ENCODE measurements at regions not wholly inside any gene's neighbourhood (a gene's known extent, or its start where the extent isn't known, plus 50 kb on each side); places are given as distances from the start of the nearest gene placed in this dataset.

DNA sequence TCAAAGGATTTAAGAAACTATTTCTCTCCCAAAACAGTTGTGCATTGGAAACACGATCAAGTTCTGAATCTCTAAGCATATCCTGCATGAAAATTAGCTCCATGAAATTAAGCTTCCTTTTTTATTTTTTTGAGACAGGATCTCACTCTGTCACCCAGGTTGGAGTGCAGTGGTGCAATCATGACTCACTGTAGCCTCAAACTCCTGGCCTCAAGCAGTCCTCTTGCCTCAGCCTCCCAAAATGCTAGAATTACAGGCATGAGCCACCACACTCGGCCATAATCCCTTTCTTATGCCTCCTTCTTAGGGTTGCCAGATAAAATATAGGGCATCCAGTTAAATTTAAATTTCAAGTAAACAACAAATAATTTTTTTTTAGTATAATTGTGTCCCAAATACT is 124.4 kb downstream of the ARL4C start:
- no peak for DNase-seq (ENCODE audit: low spot score)
- CTCF ChIA-PET = no interaction called here
- Histone ChIP-seq H3K27me3 (replicated peaks; ENCODE audit: insufficient read depth, low read depth, low read length, poor library complexity) (no peaks in the 10 kb centered on the region), H3K27ac (ENCODE audit: low read depth, low read length, poor library complexity, severe bottlenecking) (no peak overlapping the region), H3K4me3 (ENCODE audit: low read depth, low read length, poor library complexity, severe bottlenecking) (no peak overlapping the region), H3K4me1 (ENCODE audit: insufficient read depth, low read length, poor library complexity, severe bottlenecking) (no peaks in the 10 kb centered on the region), H3K9me3 (ENCODE audit: low read depth, low read length, poor library complexity, severe bottlenecking) (no peaks in the 10 kb centered on the region), H3K36me3 (ENCODE audit: insufficient read depth, low read length, poor library complexity, severe bottlenecking) (no peaks in the 10 kb centered on the region)
- no peak for TF ChIP-seq EZH2 (IDR thresholded peaks at IDR 0.05; ENCODE audit: borderline replicate concordance, low read depth, low read length, poor library complexity, severe bottlenecking)
- TF ChIP-seq, protein P1, sequence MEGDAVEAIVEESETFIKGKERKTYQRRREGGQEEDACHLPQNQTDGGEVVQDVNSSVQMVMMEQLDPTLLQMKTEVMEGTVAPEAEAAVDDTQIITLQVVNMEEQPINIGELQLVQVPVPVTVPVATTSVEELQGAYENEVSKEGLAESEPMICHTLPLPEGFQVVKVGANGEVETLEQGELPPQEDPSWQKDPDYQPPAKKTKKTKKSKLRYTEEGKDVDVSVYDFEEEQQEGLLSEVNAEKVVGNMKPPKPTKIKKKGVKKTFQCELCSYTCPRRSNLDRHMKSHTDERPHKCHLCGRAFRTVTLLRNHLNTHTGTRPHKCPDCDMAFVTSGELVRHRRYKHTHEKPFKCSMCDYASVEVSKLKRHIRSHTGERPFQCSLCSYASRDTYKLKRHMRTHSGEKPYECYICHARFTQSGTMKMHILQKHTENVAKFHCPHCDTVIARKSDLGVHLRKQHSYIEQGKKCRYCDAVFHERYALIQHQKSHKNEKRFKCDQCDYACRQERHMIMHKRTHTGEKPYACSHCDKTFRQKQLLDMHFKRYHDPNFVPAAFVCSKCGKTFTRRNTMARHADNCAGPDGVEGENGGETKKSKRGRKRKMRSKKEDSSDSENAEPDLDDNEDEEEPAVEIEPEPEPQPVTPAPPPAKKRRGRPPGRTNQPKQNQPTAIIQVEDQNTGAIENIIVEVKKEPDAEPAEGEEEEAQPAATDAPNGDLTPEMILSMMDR (conservative IDR thresholded peaks at IDR 0.05; ENCODE audit: low read depth, low read length) = no peak
- BruUV-seq (replicated peaks) = no TSS peak
- POLR2A ChIA-PET (ENCODE audit: low non-redundant PET) = interaction anchor here (0.6 kb wide), 1 partner anchor 739 kb away, joined by 3 read pairs; no protein-coding TSS in a partner anchor
- intact Hi-C loops (cut with micrococcal nuclease; ENCODE audit: unreplicated experiment) = no loop called here

DNA sequence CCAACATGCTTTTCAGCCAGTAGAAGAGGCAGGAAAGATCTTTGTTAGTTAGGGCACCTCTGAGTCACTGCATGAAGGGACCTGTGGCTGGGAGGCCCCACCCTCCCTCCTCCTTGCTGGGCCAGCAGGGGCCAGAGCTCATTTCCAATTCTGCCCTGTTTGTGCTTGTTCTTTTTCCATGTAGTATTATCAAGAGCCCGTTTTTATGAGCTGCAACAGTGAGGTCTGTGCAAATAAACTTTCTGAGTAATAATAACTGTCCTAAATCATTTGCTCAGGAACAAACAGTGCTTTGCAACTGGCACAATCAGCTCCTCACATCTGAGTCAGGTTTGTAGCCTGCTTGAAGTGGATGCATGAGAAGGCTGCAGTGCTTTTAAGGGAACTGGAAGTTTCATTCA is 128.0 kb downstream of the ARL4C start:
- Histone ChIP-seq H3K36me3 (ENCODE audit: insufficient read depth, low read length, poor library complexity, severe bottlenecking) (no peaks in the 10 kb centered on the region), H3K4me3 (ENCODE audit: low read depth, low read length, poor library complexity, severe bottlenecking) (no peak overlapping the region), H3K9me3 (ENCODE audit: low read depth, low read length, poor library complexity, severe bottlenecking) (no peaks in the 10 kb centered on the region), H3K4me1 (ENCODE audit: insufficient read depth, low read length, poor library complexity, severe bottlenecking) (no peaks in the 10 kb centered on the region), H3K27me3 (replicated peaks; ENCODE audit: insufficient read depth, low read depth, low read length, poor library complexity) (no peaks in the 10 kb centered on the region), H3K27ac (ENCODE audit: low read depth, low read length, poor library complexity, severe bottlenecking) (no peak overlapping the region)
- TF ChIP-seq, protein P1 (conservative IDR thresholded peaks at IDR 0.05; ENCODE audit: low read depth, low read length) = no peak
- TF ChIP-seq EZH2 (IDR thresholded peaks at IDR 0.05; ENCODE audit: borderline replicate concordance, low read depth, low read length, poor library complexity, severe bottlenecking) = no peak
- no peak for DNase-seq (ENCODE audit: low spot score)
- ChIA-PET CTCF (no interaction called here), POLR2A (ENCODE audit: low non-redundant PET) (no interaction called here)
- BruUV-seq (replicated peaks) = no TSS peak
- intact Hi-C loops (cut with micrococcal nuclease; ENCODE audit: unreplicated experiment) = no loop called here

DNA sequence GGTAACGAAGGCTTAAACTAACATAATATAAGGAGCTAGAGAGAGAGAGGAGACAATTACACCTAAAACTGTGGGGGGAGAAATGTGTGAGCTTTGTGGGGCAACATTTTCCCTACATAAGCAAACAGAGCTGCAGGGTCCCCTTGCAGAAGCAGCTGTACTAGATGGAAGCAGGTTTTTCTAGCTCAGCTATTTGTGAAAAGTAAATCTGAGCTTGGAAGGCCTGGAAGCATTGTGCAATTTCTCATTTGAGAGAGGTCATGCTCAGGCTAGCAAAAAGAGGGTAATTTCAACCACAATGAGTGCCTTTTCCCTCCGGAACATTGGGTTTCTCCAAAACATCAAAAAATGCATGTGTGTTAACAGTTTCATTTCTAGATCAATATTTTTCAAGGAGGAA is 130.0 kb downstream of the ARL4C start:
- no TSS peak for BruUV-seq (replicated peaks)
- POLR2A ChIA-PET (ENCODE audit: low non-redundant PET) = no interaction called here
- H3K27me3 ChIP-seq (replicated peaks; ENCODE audit: insufficient read depth, low read depth, low read length, poor library complexity) = no peaks in the 10 kb centered on the region
- intact Hi-C loops (cut with micrococcal nuclease; ENCODE audit: unreplicated experiment) = no loop called here
- H3K9me3 ChIP-seq (ENCODE audit: low read depth, low read length, poor library complexity, severe bottlenecking) = no peaks in the 10 kb centered on the region
- H3K4me1 ChIP-seq (ENCODE audit: insufficient read depth, low read length, poor library complexity, severe bottlenecking) = peaks cover 9% of the 10 kb centered on the region
- no peak overlapping the region for H3K4me3 ChIP-seq (ENCODE audit: low read depth, low read length, poor library complexity, severe bottlenecking)
- CTCF ChIA-PET = no interaction called here
- no peak overlapping the region for H3K27ac ChIP-seq (ENCODE audit: low read depth, low read length, poor library complexity, severe bottlenecking)
- DNase-seq (ENCODE audit: low spot score) = no peak
- TF ChIP-seq, protein P1 (conservative IDR thresholded peaks at IDR 0.05; ENCODE audit: low read depth, low read length) = no peak
- TF ChIP-seq EZH2 (IDR thresholded peaks at IDR 0.05; ENCODE audit: borderline replicate concordance, low read depth, low read length, poor library complexity, severe bottlenecking) = no peak
- no peaks in the 10 kb centered on the region for H3K36me3 ChIP-seq (ENCODE audit: insufficient read depth, low read length, poor library complexity, severe bottlenecking)
